ENCODE measurements at regions not wholly inside any gene's neighbourhood (a gene's known extent, or its start where the extent isn't known, plus 50 kb on each side); places are given as distances from the start of the nearest gene placed in this dataset.

GRCh38 chr10:128938558-128938957 lies 528.5 kb upstream of the MGMT start:
- H3K9ac ChIP-seq (replicated peaks; ENCODE audit: extremely low read depth, insufficient read depth, low read length): no peak overlapping the region
- peaks cover 1% of the 10 kb centered on the region for H3K9me3 ChIP-seq (replicated peaks; ENCODE audit: control insufficient read depth, insufficient read depth, low read length)
- H4K20me1 ChIP-seq (replicated peaks; ENCODE audit: control insufficient read depth, extremely low read depth, insufficient read depth, low read length): no peaks in the 10 kb centered on the region
- H3K4me3 ChIP-seq (replicated peaks in 1 of 3; ENCODE audit: insufficient read depth in 1 of 3, low read depth in 1 of 3, low read length in 3 of 3): no peak overlapping the region
- no peak overlapping the region for H3K27ac ChIP-seq (ENCODE audit: insufficient read depth, low read depth, low read length)
- no peak for FAIRE-seq
- no peaks in the 10 kb centered on the region for H3K36me3 ChIP-seq (ENCODE audit: control insufficient read depth in 2 of 2, extremely low read depth in 1 of 2, insufficient read depth in 2 of 2, low read length in 2 of 2)
- H2AFZ ChIP-seq (ENCODE audit: low read depth, low read length): no peak overlapping the region
- ChIA-PET CTCF (no interaction called here), POLR2A (no interaction called here)
- no TSS peak for BruUV-seq (replicated peaks)
- intact Hi-C loops (cut with micrococcal nuclease): no loop called here
- H3K4me2 ChIP-seq (ENCODE audit: insufficient read depth, low read length): no peak overlapping the region
- TF ChIP-seq EZH2 (IDR thresholded peaks at IDR 0.05; ENCODE audit: borderline replicate concordance, low read depth, low read length, severe bottlenecking) (no peak), POLR2A (IDR thresholded peaks at IDR 0.05; ENCODE audit: low read depth, low read length) (no peak), GATA2 (IDR thresholded peaks at IDR 0.05; ENCODE audit: insufficient read depth, insufficient read length, low read depth, low read length) (no peak), JUN (IDR thresholded peaks at IDR 0.05; ENCODE audit: borderline replicate concordance, insufficient read depth, insufficient read length, low read depth) (no peak)
- TF ChIP-seq, protein P1, sequence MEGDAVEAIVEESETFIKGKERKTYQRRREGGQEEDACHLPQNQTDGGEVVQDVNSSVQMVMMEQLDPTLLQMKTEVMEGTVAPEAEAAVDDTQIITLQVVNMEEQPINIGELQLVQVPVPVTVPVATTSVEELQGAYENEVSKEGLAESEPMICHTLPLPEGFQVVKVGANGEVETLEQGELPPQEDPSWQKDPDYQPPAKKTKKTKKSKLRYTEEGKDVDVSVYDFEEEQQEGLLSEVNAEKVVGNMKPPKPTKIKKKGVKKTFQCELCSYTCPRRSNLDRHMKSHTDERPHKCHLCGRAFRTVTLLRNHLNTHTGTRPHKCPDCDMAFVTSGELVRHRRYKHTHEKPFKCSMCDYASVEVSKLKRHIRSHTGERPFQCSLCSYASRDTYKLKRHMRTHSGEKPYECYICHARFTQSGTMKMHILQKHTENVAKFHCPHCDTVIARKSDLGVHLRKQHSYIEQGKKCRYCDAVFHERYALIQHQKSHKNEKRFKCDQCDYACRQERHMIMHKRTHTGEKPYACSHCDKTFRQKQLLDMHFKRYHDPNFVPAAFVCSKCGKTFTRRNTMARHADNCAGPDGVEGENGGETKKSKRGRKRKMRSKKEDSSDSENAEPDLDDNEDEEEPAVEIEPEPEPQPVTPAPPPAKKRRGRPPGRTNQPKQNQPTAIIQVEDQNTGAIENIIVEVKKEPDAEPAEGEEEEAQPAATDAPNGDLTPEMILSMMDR (IDR thresholded peaks at IDR 0.05; ENCODE audit: extremely low read depth in 1 of 2, insufficient read depth in 1 of 2, low read depth in 1 of 2, low read length in 2 of 2): no peak
- TF ChIP-seq, protein P2, sequence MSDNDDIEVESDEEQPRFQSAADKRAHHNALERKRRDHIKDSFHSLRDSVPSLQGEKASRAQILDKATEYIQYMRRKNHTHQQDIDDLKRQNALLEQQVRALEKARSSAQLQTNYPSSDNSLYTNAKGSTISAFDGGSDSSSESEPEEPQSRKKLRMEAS (IDR thresholded peaks at IDR 0.05; ENCODE audit: insufficient read depth, insufficient read length): no peak
- no peaks in the 10 kb centered on the region for H3K9me1 ChIP-seq (replicated peaks; ENCODE audit: control insufficient read depth, extremely low read depth, insufficient read depth, low read length)
- H3K27me3 ChIP-seq (ENCODE audit: control insufficient read depth in 2 of 2, insufficient read depth in 2 of 2, low read length in 2 of 2): no peaks in the 10 kb centered on the region
- DNase-seq (ENCODE audit: low read depth, low spot score): no peak
- H3K4me1 ChIP-seq (ENCODE audit: control insufficient read depth, extremely low read depth, insufficient read depth, low read length): no peaks in the 10 kb centered on the region
- no peaks in the 10 kb centered on the region for H3K79me2 ChIP-seq (ENCODE audit: control insufficient read depth, insufficient read depth, low read length)
- dilution Hi-C loops (cut with MboI; ENCODE audit: extremely low pct_ligation_motif_present, low sequenced_read_pairs): no loop called here

GRCh38 chr10:128940081-128940480 lies 527.0 kb upstream of the MGMT start:
- no TSS peak for BruUV-seq (replicated peaks)
- dilution Hi-C loops (cut with MboI; ENCODE audit: extremely low pct_ligation_motif_present, low sequenced_read_pairs): no loop called here
- H3K9ac ChIP-seq (replicated peaks; ENCODE audit: extremely low read depth, insufficient read depth, low read length): no peak overlapping the region

More at GRCh38 chr10:128940081-128940480, 527.0 kb upstream of the MGMT start:
- Histone ChIP-seq H3K27ac (ENCODE audit: insufficient read depth, low read depth, low read length) (no peak overlapping the region), H4K20me1 (replicated peaks; ENCODE audit: control insufficient read depth, extremely low read depth, insufficient read depth, low read length) (no peaks in the 10 kb centered on the region), H3K9me1 (replicated peaks; ENCODE audit: control insufficient read depth, extremely low read depth, insufficient read depth, low read length) (no peaks in the 10 kb centered on the region), H3K4me1 (ENCODE audit: control insufficient read depth, extremely low read depth, insufficient read depth, low read length) (no peaks in the 10 kb centered on the region), H2AFZ (ENCODE audit: low read depth, low read length) (no peak overlapping the region), H3K27me3 (ENCODE audit: control insufficient read depth in 2 of 2, insufficient read depth in 2 of 2, low read length in 2 of 2) (no peaks in the 10 kb centered on the region), H3K4me2 (ENCODE audit: insufficient read depth, low read length) (no peak overlapping the region), H3K4me3 (replicated peaks in 1 of 3; ENCODE audit: insufficient read depth in 1 of 3, low read depth in 1 of 3, low read length in 3 of 3) (no peak overlapping the region), H3K9me3 (replicated peaks; ENCODE audit: control insufficient read depth, insufficient read depth, low read length) (peaks cover 7% of the 10 kb centered on the region), H3K79me2 (ENCODE audit: control insufficient read depth, insufficient read depth, low read length) (no peaks in the 10 kb centered on the region), H3K36me3 (ENCODE audit: control insufficient read depth in 2 of 2, extremely low read depth in 1 of 2, insufficient read depth in 2 of 2, low read length in 2 of 2) (no peaks in the 10 kb centered on the region)
- DNase-seq (ENCODE audit: low read depth, low spot score): no peak
- CTCF ChIA-PET: no interaction called here
- TF ChIP-seq POLR2AphosphoS5 (IDR thresholded peaks at IDR 0.05; ENCODE audit: insufficient read depth, low read depth, low read length): no peak
- no peak for TF ChIP-seq JUN (IDR thresholded peaks at IDR 0.05; ENCODE audit: borderline replicate concordance, insufficient read depth, insufficient read length, low read depth)
- TF ChIP-seq, protein P2 (IDR thresholded peaks at IDR 0.05; ENCODE audit: insufficient read depth, insufficient read length): no peak
- TF ChIP-seq MYC (IDR thresholded peaks at IDR 0.05; ENCODE audit: low read depth, low read length): no peak
- no peak for TF ChIP-seq FOS (IDR thresholded peaks at IDR 0.05; ENCODE audit: borderline replicate concordance, insufficient read depth, low read length)
- TF ChIP-seq EZH2 (IDR thresholded peaks at IDR 0.05; ENCODE audit: borderline replicate concordance, low read depth, low read length, severe bottlenecking): no peak
- no peak for TF ChIP-seq GATA2 (IDR thresholded peaks at IDR 0.05; ENCODE audit: insufficient read depth, insufficient read length, low read depth, low read length)
- no peak for TF ChIP-seq POLR2A (IDR thresholded peaks at IDR 0.05; ENCODE audit: low read depth, low read length)
- TF ChIP-seq, protein P1 (IDR thresholded peaks at IDR 0.05; ENCODE audit: extremely low read depth in 1 of 2, insufficient read depth in 1 of 2, low read depth in 1 of 2, low read length in 2 of 2): no peak
- FAIRE-seq: no peak
- POLR2A ChIA-PET: no interaction called here
- intact Hi-C loops (cut with micrococcal nuclease): no loop called here
